Body of pancreas (tissue), 4 donors: ENCODE measurements at regions not wholly inside any gene's neighbourhood (a gene's known extent, or its start where the extent isn't known, plus 50 kb on each side); places are given as distances from the start of the nearest gene placed in this dataset.

Experiments
- ATAC-seq: fragments of 150-250 bp; one replicate; pipeline ENCODE4 v1.9.1; 2016
- DNase-seq, 4 donors: peaks; one replicate each; pipeline ENCODE4 v3.0.0-alpha.2; 2019
- H3K27ac ChIP-seq, 4 donors: fragments of 200-600 bp; sonication (generic); 1 replicate in 3 of 4; 2 replicates in 1 of 4; pipeline versions ENCODE4 v1.5.1 to v1.6.1; 2016 to 2019; ENCODE audit warnings: mild to moderate bottlenecking in 1 of 4, mixed read lengths in 1 of 4, moderate library complexity in 1 of 4
- H3K27me3 ChIP-seq, 2 donors: fragments of 200-600 bp; sonication (generic); one replicate each; pipeline ENCODE4 v1.6.0; 2016; ENCODE audit warnings: mild to moderate bottlenecking in 1 of 2
- H3K36me3 ChIP-seq, 2 donors: fragments of 200-600 bp; sonication (generic); replicated peaks in 1 of 2; 2 replicates each; pipeline ENCODE4 v1.5.1; 2016; ENCODE audit warnings: low read depth in 2 of 2; ENCODE audit not compliant: insufficient read depth in 1 of 2
- H3K4me1 ChIP-seq: fragments of 200-600 bp; sonication (generic); one replicate; pipeline ENCODE4 v1.6.0; 2016
- H3K4me3 ChIP-seq, 2 donors: fragments of 200-600 bp; sonication (generic); 1 replicate in 1 of 2; 2 replicates in 1 of 2; pipeline ENCODE4 v1.5.1; 2016 to 2019
- H3K9me3 ChIP-seq, 3 donors: fragments of 200-600 bp; sonication (generic); 1 replicate in 2 of 3; 2 replicates in 1 of 3; pipeline ENCODE4 v1.5.1; 2016
- POLR2A ChIP-seq, 3 donors: fragments of 450-650 bp; IDR thresholded peaks; one replicate each; pipeline ENCODE4 v1.6.1; 2016; ENCODE audit warnings: antibody characterized with exemption in 3 of 3, mild to moderate bottlenecking in 2 of 3
- WGBS, 2 donors: methylation state at CpG; one replicate each; pipeline ENCODE4 v1.1.5; 2017; 5-methylcytosine and 5-hydroxymethylcytosine counted together
- intact Hi-C: fragments of 100-400 bp; cut with DNase I; formaldehyde crosslinking; loops from one replicate; pipeline ENCODE4 v1.15.1; 2023
- TF ChIP-seq, protein P1 (sequence below), 7 experiments: fragments of 450-650 bp in 4 of 7; fragments of 200-600 bp in 3 of 7; sonication (generic) in 3 of 7; IDR thresholded peaks; one replicate each; pipeline ENCODE4 v1.5.1; 2016 to 2019; ENCODE audit warnings: antibody characterized with exemption in 7 of 7

DNA sequence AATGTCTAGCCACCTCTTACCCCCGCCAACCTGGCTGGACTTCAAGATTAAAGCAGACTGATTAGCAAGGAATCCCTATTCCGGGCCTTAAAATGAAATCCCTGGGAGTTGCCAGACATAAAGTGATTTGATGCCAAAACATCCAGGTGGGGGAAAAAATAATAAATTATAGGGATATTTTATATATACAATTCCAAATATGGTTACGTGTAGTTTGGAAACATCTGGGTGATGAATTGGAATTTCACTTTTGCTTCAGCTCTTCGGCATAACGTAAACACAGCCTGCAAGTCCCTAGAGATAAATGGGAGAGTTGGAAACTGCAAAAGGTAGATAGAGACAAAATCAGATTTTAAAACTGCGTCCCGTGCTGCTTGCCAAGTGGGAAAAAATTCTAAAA is 545.5 kb upstream of the MDFIC2 start:
- H3K36me3 ChIP-seq = no peaks in the 10 kb centered on the region
- H3K4me3 ChIP-seq = no peak overlapping the region
- WGBS, 2 donors = 32 to 34% methylated on average over 7 of the region's 7 CpGs
- no peak for ATAC-seq
- no peak overlapping the region for H3K27ac ChIP-seq
- TF ChIP-seq, protein P1, sequence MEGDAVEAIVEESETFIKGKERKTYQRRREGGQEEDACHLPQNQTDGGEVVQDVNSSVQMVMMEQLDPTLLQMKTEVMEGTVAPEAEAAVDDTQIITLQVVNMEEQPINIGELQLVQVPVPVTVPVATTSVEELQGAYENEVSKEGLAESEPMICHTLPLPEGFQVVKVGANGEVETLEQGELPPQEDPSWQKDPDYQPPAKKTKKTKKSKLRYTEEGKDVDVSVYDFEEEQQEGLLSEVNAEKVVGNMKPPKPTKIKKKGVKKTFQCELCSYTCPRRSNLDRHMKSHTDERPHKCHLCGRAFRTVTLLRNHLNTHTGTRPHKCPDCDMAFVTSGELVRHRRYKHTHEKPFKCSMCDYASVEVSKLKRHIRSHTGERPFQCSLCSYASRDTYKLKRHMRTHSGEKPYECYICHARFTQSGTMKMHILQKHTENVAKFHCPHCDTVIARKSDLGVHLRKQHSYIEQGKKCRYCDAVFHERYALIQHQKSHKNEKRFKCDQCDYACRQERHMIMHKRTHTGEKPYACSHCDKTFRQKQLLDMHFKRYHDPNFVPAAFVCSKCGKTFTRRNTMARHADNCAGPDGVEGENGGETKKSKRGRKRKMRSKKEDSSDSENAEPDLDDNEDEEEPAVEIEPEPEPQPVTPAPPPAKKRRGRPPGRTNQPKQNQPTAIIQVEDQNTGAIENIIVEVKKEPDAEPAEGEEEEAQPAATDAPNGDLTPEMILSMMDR (IDR thresholded peaks at IDR 0.05) = no peak
- TF ChIP-seq POLR2A (IDR thresholded peaks at IDR 0.05) = no peak
- no peaks in the 10 kb centered on the region for H3K9me3 ChIP-seq
- H3K27me3 ChIP-seq = no peaks in the 10 kb centered on the region
- H3K4me1 ChIP-seq = no peaks in the 10 kb centered on the region
- DNase-seq = no peak
- intact Hi-C loops = no loop called here

DNA sequence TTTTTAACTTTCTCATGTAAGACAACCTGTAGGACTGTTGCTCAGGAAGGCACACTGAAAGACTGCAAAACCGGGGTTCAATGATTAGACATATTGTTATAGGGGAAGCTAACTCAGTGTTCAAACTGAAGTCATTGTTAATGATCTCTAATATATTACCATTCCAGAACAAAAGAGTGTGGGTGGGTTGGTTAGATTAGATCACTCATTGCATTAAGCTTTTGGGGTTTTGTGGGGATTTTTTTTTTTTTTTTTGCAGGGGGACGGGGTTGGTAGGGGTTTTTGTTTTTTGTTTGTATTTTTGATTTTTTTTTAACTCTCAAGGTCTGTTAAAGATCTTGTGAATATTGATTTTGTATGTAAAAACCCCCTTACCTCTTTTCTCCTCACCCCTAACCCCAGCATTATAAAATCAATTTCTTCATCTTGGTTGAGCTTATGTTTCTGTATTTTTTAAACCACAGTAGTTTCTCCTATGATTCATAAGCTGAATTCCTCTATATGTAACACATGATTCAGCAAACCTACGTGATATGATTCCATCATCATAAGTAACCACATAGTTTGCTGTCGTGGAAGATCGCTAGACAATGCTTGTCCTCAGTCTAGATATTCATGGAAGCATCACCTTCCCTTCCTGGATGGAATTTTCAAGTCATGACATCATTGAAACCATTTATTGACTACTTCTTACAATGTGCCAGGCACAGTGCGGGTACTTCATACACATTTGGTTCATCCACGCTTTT is 544.1 kb upstream of the MDFIC2 start:
- no peaks in the 10 kb centered on the region for H3K27me3 ChIP-seq
- ATAC-seq = no peak
- H3K4me3 ChIP-seq = no peak overlapping the region
- no peaks in the 10 kb centered on the region for H3K36me3 ChIP-seq
- no peaks in the 10 kb centered on the region for H3K4me1 ChIP-seq
- WGBS, 2 donors = 87% methylated on average over 7 of the region's 7 CpGs
- no peak overlapping the region for H3K27ac ChIP-seq
- DNase-seq = no peak
- intact Hi-C loops = no loop called here
- no peak for TF ChIP-seq POLR2A (IDR thresholded peaks at IDR 0.05)
- TF ChIP-seq, protein P1 (IDR thresholded peaks at IDR 0.05) = no peak
- no peaks in the 10 kb centered on the region for H3K9me3 ChIP-seq

DNA sequence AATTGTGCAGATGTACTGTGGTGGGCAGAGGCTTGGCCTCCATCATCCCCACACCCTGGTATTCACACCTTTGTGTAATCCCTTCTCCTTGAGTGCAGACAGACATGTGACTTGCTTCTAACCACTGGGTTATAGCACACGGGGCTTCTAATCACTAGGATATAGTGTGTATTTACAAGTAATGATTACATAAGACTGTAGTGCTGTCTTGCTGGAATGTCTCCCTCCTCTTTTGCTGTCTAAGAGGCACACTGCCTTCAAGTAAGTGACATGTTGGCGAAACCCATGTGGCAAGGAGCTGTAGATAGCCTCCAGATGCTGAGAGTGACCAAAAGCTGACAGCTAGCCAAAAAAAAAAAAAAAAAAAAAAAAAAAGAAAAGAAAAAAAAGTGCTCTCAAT is 542.7 kb upstream of the MDFIC2 start:
- H3K9me3 ChIP-seq = no peaks in the 10 kb centered on the region
- DNase-seq = no peak
- intact Hi-C loops = no loop called here
- no peak overlapping the region for H3K4me3 ChIP-seq
- no peaks in the 10 kb centered on the region for H3K36me3 ChIP-seq
- no peaks in the 10 kb centered on the region for H3K27me3 ChIP-seq
- WGBS, 2 donors = 72 to 73% methylated on average over 2 of the region's 2 CpGs
- TF ChIP-seq POLR2A (IDR thresholded peaks at IDR 0.05) = no peak
- TF ChIP-seq, protein P1 (IDR thresholded peaks at IDR 0.05) = no peak
- no peaks in the 10 kb centered on the region for H3K4me1 ChIP-seq
- no peak overlapping the region for H3K27ac ChIP-seq
- no peak for ATAC-seq

DNA sequence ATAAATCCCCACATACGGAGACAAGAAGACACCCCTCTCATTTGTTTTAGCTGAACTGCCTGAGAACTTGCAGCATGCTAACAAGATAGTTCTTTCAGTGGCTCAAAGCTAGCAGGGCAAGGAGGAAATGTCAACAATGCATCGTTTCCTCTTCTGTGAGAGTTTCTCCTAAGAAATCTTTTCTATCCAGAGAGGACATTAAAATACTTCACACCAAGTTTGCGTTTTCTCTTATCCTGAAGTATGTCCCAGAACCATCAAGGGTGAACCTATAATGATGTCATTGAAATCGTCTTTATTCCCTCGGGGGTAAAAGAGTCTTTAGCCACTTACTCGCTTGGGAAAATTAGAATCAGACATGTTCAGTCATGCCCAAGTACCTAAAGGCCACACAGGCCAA is 541.7 kb upstream of the MDFIC2 start:
- no peak for ATAC-seq
- DNase-seq = no peak
- no peak overlapping the region for H3K27ac ChIP-seq
- H3K4me3 ChIP-seq = no peak overlapping the region
- H3K4me1 ChIP-seq = no peaks in the 10 kb centered on the region
- intact Hi-C loops = no loop called here
- no peaks in the 10 kb centered on the region for H3K27me3 ChIP-seq
- WGBS, 2 donors = 60 to 69% methylated on average over 6 of the region's 6 CpGs
- TF ChIP-seq, protein P1 (IDR thresholded peaks at IDR 0.05) = no peak
- TF ChIP-seq POLR2A (IDR thresholded peaks at IDR 0.05) = no peak
- H3K36me3 ChIP-seq = no peaks in the 10 kb centered on the region
- H3K9me3 ChIP-seq = no peaks in the 10 kb centered on the region
